HepG2 (cell line): ENCODE measurements at regions not wholly inside any gene's neighbourhood (a gene's known extent, or its start where the extent isn't known, plus 50 kb on each side); places are given as distances from the start of the nearest gene placed in this dataset.

Experiments
- AGO2 ChIP-seq: fragments of 200-400 bp; formaldehyde crosslinking; optimal IDR thresholded peaks from 2 replicates; pipeline ENCODE3; 2017; ENCODE audit warnings: mild to moderate bottlenecking, low read depth, low read length, moderate library complexity
- BHLHE40 ChIP-seq: IDR thresholded peaks from 2 replicates; pipeline ENCODE4 v1.6.1; 2011; ENCODE audit warnings: low read length, improper control_type of control experiment
- CTCF ChIP-seq: sonication (generic); formaldehyde crosslinking; IDR thresholded peaks from 2 replicates; pipeline ENCODE4 v1.5.0; 2020; ENCODE audit warnings: mild to moderate bottlenecking, missing genetic modification reagents, moderate library complexity
- FOSL2 ChIP-seq: sonication (generic); formaldehyde crosslinking; IDR thresholded peaks from 2 replicates; pipeline ENCODE4 v1.4.0; 2020; ENCODE audit warnings: missing genetic modification reagents
- PHF8 ChIP-seq: sonication (generic); formaldehyde crosslinking; IDR thresholded peaks from 2 replicates; pipeline ENCODE4 v1.5.0; 2020; ENCODE audit warnings: missing genetic modification reagents
- RFX5 ChIP-seq: IDR thresholded peaks from 2 replicates; pipeline ENCODE4 v1.6.1; 2011; ENCODE audit warnings: low read depth, low read length, improper control_type of control experiment
- SMC3 ChIP-seq: IDR thresholded peaks from 2 replicates; pipeline ENCODE4 v1.6.1; 2011; ENCODE audit warnings: low read length, improper control_type of control experiment
- TBX2 ChIP-seq: sonication (generic); formaldehyde crosslinking; IDR thresholded peaks from 2 replicates; pipeline ENCODE4 v1.5.0; 2020; ENCODE audit warnings: missing genetic modification reagents, mild to moderate bottlenecking, borderline replicate concordance
- ZNF350 ChIP-seq: sonication (generic); formaldehyde crosslinking; IDR thresholded peaks from 2 replicates; pipeline ENCODE4 v1.4.0; 2020; ENCODE audit warnings: mild to moderate bottlenecking, low read depth, missing genetic modification reagents, borderline replicate concordance
- ZNF792 ChIP-seq: IDR thresholded peaks from 2 replicates; pipeline ENCODE4 v1.6.1; 2016

- TF ChIP-seq FOSL2 (CRISPR knock-in tag) (no peak), TBX2 (no peak), BHLHE40 (no peak), PHF8 (CRISPR knock-in tag) (no peak), AGO2 (no peak), CTCF (CRISPR knock-in tag) (no peak), SMC3 (no peak), RFX5 (no peak), ZNF792 (no peak), ZNF350 (no peak)
Measured at GRCh38 chr3:20558161-20558560, 372.2 kb upstream of the SGO1 start.
